ENCODE measurements at regions not wholly inside any gene's neighbourhood (a gene's known extent, or its start where the extent isn't known, plus 50 kb on each side); places are given as distances from the start of the nearest gene placed in this dataset.

GRCh38 chr16:85403693-85404092, 209.4 kb upstream of the GSE1 start:
- H3F3A ChIP-seq (ENCODE audit: control insufficient read depth, insufficient read depth) = no peaks in the 10 kb centered on the region
- H3K4me2 ChIP-seq (ENCODE audit: low read length) = no peak overlapping the region
- H4K20me1 ChIP-seq (ENCODE audit: control insufficient read depth, insufficient read depth, low read depth, low read length) = no peaks in the 10 kb centered on the region
- TF ChIP-seq EZH2phosphoT487 (IDR thresholded peaks at IDR 0.05; ENCODE audit: borderline replicate concordance, low read length) = no peak
- no peak for TF ChIP-seq CTCF (IDR thresholded peaks at IDR 0.05; ENCODE audit: low read depth, low read length, poor library complexity, severe bottlenecking)
- no peaks in the 10 kb centered on the region for H3K36me3 ChIP-seq (ENCODE audit: control insufficient read depth, low read length)
- H3K27me3 ChIP-seq (ENCODE audit: control insufficient read depth, low read length) = no peaks in the 10 kb centered on the region
- no peak overlapping the region for H3K27ac ChIP-seq (ENCODE audit: low read depth, low read length)
- no peaks in the 10 kb centered on the region for H3K79me2 ChIP-seq (ENCODE audit: control insufficient read depth, low read length)
- H3K4me3 ChIP-seq (ENCODE audit: low read length) = no peak overlapping the region
- H3K4me1 ChIP-seq (ENCODE audit: control insufficient read depth, low read length) = no peaks in the 10 kb centered on the region
- H3K9me3 ChIP-seq (ENCODE audit: control insufficient read depth, insufficient read depth, low read length) = no peaks in the 10 kb centered on the region
- H3K9me2 ChIP-seq (replicated peaks; ENCODE audit: control insufficient read depth, low read length) = no peaks in the 10 kb centered on the region

- peaks cover 9% of the 10 kb centered on the region for H3K4me1 ChIP-seq (ENCODE audit: control insufficient read depth, low read length)
- no peak overlapping the region for H3K4me2 ChIP-seq (ENCODE audit: low read length)
- TF ChIP-seq CTCF (IDR thresholded peaks at IDR 0.05; ENCODE audit: low read depth, low read length, poor library complexity, severe bottlenecking) = no peak
- TF ChIP-seq EZH2phosphoT487 (IDR thresholded peaks at IDR 0.05; ENCODE audit: borderline replicate concordance, low read length) = no peak
These were observed 200.1 kb upstream of the GSE1 start for GRCh38 chr16:85412911-85413520.

GRCh38 chr16:85413691-85414663, 199.1 kb upstream of the GSE1 start:
- Histone ChIP-seq H3K4me3 (ENCODE audit: low read length) (no peak overlapping the region), H3K27me3 (ENCODE audit: control insufficient read depth, low read length) (no peaks in the 10 kb centered on the region; the same call in 1 of the 2 replicates), H3K27ac (ENCODE audit: low read depth, low read length) (no peak overlapping the region), H3K4me2 (ENCODE audit: low read length) (no peak overlapping the region), H4K20me1 (ENCODE audit: control insufficient read depth, insufficient read depth, low read depth, low read length) (no peaks in the 10 kb centered on the region), H3K9me2 (replicated peaks; ENCODE audit: control insufficient read depth, low read length) (no peaks in the 10 kb centered on the region), H3K4me1 (ENCODE audit: control insufficient read depth, low read length) (peaks cover 9% of the 10 kb centered on the region), H3K9me3 (ENCODE audit: control insufficient read depth, insufficient read depth, low read length) (peaks cover 18% of the 10 kb centered on the region), H3F3A (ENCODE audit: control insufficient read depth, insufficient read depth) (no peaks in the 10 kb centered on the region), H3K36me3 (ENCODE audit: control insufficient read depth, low read length) (no peaks in the 10 kb centered on the region), H3K79me2 (ENCODE audit: control insufficient read depth, low read length) (no peaks in the 10 kb centered on the region)
- TF ChIP-seq EZH2phosphoT487 (IDR thresholded peaks at IDR 0.05; ENCODE audit: borderline replicate concordance, low read length) (no peak), CTCF (IDR thresholded peaks at IDR 0.05; ENCODE audit: low read depth, low read length, poor library complexity, severe bottlenecking) (no peak)

More at GRCh38 chr16:85412911-85413520, 200.1 kb upstream of the GSE1 start:
- H3K9me2 ChIP-seq (replicated peaks; ENCODE audit: control insufficient read depth, low read length) = no peaks in the 10 kb centered on the region
- no peak overlapping the region for H3K27ac ChIP-seq (ENCODE audit: low read depth, low read length)
- H3K79me2 ChIP-seq (ENCODE audit: control insufficient read depth, low read length) = no peaks in the 10 kb centered on the region
- H3K36me3 ChIP-seq (ENCODE audit: control insufficient read depth, low read length) = no peaks in the 10 kb centered on the region
- no peaks in the 10 kb centered on the region for H3K27me3 ChIP-seq (ENCODE audit: control insufficient read depth, low read length)
- no peak overlapping the region for H3K4me3 ChIP-seq (ENCODE audit: low read length)
- no peaks in the 10 kb centered on the region for H4K20me1 ChIP-seq (ENCODE audit: control insufficient read depth, insufficient read depth, low read depth, low read length)
- H3F3A ChIP-seq (ENCODE audit: control insufficient read depth, insufficient read depth) = no peaks in the 10 kb centered on the region
- H3K9me3 ChIP-seq (ENCODE audit: control insufficient read depth, insufficient read depth, low read length) = peaks cover 18% of the 10 kb centered on the region
